HG03469 (cell line): ENCODE measurements at regions not wholly inside any gene's neighbourhood (a gene's known extent, or its start where the extent isn't known, plus 50 kb on each side); places are given as distances from the start of the nearest gene placed in this dataset.
"Not testable (repeated sequence)": the region's sequence is repeated elsewhere in the genome, so short reads cannot be mapped to it uniquely, and the experiment has no call there.

ENCODE experiments used
- ATAC-seq: cut with Tn5 transposase; IDR thresholded peaks from one replicate; pipeline ENCODE4 v1.9.1; 2021; ENCODE audit warnings: mild to moderate bottlenecking, moderate library complexity, moderate number of reproducible peaks; ENCODE audit not compliant: unreplicated experiment

DNA sequence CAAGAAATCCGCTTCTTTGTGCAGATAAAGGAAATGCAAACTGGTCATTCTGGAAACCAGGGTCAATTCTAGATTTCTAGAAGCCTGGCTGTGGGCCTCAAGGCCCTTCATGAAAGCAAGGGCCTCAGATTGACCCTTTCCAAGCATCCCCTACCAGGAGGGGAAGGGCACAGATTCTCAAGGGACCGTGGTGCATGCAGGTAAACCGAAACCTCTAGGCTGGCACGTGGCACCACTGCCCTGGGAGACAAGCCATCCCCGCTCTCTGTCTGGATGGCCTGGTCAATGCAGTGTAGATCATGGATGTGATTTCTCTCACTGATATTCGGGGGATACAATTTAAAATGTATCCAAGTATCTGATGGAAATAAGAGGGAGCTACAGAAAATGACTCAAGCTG, 69.4 kb downstream of the TOMM20 start:
- ATAC-seq: no peak

DNA sequence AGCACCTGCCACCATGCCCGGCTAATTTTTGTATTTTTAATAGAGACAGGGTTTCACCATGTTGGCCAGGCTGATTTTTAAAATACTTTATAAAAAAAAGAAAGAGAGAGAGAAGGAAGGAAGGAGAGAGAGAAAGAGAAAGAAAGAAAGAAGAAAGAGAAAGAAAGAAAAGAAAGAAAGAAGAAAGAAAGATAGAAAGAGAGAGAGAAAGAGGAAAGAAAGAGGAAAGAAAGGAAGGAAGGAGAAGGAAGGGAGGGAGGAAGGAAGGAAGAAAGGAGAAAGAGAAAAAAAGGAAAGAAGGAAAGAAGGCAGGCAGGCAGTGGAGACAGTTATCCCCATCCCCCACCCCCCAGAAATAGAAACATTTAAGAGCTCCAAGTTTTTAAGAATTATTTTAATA, 69.9 kb downstream of the TOMM20 start:
- no peak for ATAC-seq

DNA sequence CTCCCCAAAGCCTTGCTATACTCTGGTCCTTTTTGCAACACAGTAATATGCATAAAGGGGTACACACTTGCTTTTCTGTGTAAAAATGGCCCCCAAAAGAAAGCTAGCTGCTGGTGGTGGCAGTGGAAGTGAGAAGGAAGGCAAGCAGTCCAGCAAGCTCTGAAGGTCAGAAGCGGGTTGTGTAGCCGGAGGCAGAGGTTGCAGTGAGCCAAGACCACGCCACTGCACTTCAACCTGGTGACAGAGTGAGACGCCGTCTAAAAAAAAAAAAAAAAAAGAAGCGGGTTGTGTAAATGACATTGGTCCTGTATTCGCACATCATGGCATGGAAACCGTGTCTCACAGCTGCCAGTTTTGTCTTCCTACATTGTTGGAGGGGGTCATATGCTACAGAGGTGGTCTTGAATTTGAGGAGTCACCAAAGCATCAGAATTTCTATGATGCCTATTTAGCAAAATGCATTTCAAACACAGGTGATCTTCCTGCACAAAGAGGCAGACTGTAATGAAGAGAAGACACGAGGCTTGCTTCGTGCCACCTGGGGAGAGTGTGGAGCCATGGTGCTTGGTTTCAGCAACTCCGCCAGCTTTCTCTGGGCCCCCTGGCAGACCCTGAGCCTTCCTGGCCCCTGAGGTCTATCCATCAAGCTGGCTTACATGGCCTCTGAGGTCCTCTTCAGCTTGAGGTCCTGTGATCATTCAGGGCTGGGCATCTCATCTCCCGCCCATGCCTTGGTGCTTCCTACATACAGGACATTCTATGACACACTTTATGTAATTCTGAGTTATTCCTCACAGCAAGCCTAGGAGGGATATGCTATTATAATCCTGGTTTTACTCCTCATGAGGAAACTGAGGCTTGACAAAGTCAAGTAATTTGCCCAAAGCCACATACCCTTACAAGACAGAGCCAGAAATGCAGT, 71.0 kb downstream of the TOMM20 start:
- ATAC-seq: no peak

DNA sequence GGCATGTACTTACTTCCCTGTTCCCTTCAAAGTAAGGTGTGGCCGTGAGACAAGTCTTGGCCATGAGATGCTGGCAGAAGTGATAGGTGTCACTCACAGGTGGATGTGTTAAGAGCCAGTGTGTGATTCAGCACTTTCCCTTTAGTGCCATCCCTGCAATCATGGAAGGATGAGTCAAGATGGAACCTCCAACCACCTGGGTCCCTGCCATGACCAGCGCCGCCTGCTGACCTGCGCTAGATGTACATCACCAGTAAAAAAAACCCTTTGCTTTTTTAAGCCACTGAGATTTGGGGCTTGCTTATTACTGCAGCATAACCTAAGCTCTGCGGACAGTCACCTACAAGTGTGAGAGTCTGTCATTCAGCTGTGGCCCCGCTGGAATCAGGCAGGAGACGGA, 71.7 kb downstream of the TOMM20 start:
- ATAC-seq: no peak

DNA sequence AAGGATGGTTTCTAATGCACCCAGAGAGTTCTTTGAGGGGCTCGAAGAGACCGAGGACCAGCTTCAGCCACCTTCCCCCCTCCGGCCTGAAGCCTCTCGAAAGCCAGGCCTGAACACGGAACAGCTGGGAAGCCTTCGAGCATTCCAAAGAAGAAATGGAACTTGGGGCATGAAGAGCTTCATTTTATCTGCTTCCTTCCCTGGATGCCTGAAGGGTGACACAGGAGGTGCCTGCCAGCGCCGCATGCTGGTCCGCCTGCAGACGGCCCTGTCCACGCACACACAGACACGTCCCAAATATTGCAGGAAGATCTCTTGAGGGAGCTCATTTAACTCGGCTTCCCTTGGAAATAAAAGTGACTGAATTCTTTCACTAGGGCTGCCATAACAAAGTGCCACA, 73.7 kb downstream of the TOMM20 start:
- no peak for ATAC-seq

DNA sequence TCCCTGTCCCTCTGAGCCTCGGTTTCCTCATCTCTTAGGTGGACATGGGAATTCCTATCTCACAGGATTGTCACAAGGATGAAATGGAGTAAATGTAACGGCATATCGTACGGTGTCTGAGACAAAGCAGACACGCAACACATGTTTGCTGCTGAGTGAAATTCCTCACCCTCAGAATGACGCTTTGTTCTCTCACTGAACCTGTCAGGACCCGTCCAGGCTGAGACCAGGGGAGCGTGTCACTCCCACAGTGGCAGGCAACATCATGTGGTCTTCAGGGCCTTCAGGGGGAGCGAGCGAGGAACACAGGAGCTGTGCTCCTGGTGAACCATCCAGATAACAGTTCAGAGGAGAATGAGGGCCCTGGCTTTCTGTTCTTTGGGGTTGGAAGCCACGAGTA, 74.2 kb downstream of the TOMM20 start:
- no peak for ATAC-seq

DNA sequence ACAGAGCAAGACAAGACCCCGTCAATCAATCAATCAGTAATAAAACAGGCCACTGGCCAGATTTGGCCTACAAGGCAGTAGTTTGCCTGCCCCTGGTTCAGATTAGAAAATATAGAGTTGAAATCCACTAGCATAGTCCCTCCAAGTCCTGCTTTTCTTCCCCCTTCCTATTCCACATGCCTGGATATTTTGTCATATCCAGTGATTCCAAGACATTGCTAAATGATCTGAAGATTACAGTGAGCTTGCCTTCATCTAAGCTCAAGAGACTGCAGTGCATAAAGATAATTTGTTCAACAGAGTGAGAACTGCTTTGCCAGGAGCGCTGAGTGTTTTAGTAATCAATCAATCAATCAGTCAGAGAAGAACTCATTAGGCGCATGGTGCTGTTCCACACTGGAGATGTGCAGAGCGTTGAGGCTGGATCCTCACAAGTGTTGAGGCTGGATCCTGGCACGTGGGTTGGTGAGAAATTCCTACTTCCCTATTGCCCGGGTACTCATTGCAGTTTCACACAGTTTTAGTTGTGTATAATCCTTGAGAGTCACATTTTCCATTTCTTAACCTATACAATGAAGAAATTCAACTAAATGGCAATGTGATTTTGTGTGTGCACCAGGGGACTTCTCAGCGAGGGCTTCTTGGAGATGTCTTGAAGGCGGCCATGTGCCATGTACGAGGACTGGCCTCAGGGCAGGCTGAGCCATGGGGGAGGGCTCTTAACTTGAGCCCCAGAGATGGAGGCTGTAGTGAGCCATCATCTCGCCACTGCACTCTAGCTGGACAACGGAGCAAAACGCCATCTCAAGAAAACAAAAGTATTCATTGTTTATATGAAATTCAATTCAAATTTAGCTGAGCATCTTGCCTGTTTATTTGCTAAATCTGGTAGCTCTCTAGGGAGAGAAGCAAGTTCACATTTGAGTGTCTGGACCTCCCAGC, 76.3 kb downstream of the TOMM20 start:
- no peak for ATAC-seq

DNA sequence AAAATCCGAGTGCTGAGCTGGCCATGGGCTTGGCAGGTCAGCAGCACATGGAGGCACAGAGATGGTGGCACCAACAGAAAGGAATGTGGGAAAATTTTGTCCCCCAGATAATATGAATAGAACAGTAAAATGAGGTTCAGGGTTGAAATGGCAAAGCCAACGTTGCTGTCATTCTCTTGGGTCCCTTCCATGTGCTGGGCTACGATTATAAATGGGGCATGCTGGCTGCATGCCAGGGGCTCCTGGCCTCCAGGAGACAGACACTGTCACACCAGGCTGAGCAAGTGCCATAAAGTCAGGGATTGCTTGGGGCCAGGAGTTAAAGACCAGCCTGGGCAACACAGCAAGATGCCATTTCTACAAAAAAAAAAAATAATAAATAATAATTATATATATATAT, 77.1 kb downstream of the TOMM20 start:
- ATAC-seq: no peak

DNA sequence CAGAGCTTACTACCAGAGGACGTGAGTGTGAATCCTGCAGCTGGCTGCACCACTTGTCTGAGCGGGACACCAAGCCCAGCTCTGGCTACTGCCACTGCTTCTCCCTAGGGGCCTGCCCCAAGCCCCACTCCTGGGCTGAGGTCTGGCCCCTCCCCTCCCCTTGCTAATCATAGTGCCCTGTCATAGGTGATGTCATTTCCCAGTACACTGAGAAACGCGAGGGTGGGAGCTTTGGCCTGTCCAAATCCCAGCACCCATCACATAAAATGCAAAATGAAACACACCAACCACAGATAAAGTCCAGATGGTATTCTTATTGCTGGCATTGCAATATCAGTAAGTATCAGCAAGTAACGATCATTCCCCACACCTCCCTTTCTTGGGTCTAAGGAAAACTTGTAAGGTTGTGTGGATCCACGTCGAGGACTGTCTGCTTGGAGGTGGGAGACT, 77.7 kb downstream of the TOMM20 start:
- no peak for ATAC-seq

DNA sequence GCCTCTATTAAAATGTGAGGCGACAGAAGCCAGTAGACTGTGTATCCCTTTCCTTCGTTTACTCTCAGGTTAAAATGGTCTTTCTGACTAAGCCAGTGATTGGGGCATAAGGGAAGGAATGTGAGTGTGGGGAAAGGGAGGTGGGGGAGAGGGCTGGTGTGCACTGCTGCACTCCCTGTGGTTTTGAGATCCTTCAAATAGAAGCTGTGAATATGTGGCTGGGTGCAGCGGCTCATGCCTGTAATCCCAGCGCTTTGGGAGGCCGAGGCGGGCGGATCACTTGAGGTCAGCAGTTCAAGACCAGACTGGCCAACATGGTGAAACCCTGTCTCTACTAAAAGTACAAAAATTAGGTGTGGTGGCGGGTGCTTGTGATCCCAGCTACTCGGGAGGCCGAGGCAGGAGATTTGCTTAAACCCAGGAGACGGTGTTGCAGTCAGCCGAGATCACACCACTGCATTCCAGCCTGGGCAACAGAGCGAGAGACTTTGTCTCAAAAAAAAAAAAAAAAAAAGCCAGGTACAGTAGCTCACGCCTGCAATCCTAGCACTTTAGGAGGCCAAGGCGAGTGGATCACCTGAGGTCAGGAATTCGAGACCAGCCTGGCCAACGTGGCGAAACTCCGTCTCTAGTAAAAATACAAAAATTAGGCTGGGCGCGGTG, 78.8 kb downstream of the TOMM20 start:
- not testable (repeated sequence) for ATAC-seq

DNA sequence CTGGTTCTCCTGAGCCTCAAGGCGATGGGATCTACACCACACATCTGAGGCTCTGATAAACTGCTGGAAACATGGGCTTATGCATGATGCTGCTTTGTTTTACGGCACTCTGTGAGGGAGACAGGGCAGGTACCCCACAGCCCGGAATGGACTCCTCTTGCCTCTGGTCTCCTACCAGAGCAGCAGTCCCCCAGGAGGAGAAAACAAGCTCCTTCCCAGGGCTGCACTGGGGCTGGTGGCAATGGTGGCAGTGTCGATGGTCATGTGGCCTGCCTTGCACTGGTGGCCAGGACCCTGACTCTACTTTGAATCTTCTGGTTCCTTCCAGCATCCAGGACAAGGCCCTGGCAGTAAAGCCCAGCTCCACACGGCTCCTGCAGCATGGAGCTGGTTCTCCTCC, 79.4 kb downstream of the TOMM20 start:
- ATAC-seq: no peak

DNA sequence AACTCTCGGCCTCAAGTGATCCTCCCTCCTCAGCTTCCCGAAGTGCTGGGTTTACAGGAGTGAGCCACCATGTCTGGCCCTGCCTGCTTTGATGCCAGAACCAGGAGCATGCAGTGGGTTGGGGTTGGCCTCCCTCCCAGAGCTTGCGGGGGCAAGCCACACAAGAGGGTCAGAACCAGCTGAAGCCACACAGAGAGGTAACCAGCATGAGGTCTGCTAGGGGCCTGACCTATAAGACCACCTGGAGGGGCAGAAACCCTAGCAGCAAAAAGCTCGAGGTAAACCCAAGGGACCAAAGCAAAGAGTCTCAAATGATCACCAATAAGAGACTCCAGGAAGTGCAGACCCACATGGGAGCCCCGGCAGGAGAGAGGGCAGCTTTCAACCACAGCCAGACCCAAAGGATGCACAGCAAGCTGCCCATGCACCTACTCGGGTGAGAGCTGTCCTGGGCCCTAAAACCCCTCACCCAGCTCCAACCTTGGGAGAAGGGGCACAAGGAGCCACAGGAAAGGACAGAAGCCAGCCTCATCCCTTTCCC, 81.2 kb downstream of the TOMM20 start:
- ATAC-seq: no peak

DNA sequence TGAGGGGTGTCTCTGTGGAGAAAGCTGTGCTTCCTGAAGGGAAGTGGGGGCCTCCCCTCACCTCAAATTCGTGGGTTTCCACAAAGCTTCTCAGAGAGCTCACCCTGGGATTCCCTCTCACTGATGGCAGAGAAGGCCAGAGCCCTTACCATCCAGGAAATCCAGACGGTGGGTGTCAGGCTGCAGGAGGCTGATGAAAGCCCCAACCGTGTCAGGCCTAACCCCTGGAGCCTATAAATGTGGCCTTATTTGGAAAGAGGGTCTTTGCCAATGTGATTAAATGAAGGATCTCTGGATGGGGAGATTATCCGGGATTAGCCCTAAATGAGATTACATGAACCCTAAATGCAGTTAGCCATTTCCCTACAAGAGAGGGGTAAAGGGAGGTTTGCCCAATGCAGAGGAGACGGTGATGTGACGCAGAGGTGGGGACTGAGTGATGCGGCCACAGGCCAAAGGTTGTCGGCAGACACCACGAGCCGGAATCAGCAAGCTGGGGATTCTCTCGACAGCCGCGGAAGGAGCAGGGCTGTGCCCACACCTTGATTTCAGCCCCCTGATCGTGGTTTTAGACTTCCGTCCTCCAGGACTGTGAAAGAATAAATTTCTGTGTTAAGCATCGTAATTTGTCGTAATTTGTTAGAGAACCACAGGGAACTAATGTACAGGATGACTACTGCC, 82.6 kb downstream of the TOMM20 start:
- no peak for ATAC-seq

DNA sequence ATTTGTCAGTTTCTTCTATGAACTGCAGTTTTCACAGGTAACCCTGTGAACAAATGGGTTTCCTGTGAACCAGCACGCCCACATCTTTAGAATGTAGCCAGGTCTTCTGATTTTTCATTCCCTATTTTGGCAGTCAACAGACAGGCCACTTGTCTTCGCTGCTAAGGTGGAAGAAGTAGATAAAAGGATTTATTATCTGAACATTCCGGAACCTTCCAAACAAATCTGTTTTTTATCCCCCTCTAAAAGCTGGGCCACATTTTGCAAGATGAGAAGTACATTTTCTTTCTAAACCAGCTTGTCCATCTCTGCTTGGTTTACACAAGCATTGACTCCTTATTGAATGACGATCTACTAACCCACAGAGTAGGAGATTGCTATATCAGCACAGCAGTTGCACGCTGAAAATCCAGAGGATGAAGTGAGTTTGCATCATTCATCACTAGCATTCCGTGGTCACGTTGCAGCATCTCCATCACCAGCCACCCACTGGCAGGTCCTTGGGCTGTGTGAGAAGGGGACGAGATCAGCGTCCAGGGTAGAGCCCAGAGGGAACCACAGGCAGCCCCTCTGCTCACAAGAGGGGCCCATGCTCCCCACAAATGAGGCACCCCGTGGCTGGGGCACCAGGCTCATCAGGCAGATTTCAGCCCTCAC, 83.5 kb downstream of the TOMM20 start:
- no peak for ATAC-seq

DNA sequence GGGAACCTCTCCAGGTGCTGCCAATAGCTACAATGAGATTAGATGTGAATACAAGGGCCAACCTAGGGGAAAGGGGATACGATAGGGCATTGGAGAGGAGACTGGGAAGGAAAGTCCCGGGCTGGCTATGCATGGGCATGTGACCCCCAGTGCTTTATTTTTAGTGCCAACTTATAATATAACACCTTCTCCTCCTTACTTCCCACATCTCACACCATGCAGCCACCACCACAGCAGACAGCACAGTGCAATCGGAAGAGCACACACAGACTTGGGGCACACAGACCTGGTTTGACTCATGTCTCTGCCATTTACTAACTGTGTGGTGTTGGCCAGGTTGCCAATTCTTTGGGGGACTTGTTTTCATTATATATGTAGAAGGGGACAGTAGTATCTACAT, 85.4 kb downstream of the TOMM20 start:
- ATAC-seq: no peak

DNA sequence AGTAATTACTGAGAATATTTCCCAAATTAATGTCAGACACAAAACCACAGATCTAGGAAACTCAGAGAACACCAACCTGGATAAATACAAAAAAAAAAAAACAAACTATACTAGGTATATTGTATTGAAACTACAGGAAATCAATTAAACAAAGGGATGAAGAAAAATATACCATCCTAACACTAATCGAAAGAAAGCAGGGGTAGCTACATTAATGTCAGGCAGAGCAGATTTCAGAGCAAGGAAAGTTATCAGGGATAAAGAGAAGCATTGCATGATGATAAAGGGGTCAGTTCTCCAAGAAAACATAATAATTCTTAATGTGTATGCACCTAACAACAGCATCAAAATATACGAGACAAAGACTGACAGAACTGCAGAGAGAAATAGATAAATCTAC, 89.9 kb downstream of the TOMM20 start:
- no peak for ATAC-seq

DNA sequence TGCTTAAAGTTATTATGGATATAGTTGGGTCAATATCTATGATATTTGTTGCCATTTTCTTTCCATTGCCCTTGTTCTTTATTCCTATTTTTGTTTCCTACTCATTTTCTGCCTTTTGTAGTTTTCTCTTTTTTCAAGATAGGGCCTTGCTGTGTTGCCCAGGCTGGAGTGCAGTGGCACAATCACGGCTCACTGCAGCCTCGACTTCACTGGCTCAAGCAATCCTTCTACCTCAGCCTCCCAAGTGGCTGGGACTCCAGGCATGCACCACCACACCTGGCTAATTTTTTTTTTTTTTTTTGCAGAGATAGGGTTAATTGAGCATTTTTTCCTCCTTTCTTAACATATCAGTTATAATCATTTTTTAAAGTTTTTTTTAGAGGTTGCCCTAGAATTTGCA, 92.7 kb downstream of the TOMM20 start:
- no peak for ATAC-seq

DNA sequence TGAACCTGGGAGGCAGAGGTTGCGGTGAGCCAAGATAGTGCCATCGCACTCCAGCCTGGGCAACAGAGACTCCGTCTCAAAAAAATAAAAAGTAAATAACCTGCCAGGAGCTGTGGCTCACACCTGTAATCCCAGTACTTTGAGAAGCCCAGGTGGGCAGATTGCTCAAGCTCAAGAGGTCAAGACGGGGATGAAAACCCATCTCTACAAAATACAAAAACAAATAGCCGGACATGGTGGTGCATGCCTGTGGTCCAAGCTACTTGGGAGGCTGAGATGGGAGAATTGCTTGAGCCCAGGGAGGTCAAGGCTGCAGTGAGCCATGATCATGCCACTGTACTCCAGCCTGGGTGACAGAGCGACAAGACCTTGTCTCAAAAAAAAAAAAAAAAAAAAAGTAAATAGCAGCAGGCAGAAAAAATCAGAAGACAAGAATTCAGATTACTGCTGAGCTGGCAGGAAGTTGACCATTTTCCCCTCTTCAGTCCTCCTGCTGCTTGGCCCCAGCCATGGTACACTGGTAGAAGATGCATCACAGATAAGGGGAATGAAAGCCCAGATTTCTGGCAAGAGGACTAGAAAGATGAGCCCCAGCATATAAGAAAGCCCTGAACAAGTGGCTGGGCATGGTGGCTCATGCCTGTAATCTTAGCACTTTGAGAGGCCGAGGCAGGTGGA, 97.6 kb downstream of the TOMM20 start:
- ATAC-seq: no peak

DNA sequence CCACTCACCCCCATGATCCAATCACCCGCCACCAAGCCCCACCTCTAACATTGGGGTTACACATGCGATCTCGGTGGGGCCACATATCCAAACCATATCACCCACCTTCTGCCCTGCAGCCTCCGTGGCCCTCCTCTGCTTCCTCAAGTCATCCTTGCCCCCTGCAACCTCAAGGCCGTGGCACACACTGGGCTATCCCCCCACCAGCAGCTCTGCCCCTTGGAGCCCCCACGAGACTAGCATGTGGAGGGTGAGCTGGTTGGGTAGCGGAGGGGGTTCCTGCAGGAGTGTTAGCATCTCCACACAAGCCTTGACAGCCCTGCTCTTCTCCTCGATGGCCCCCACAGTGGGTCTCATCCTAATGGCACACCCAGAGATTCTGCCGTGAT, 100.8 kb downstream of the TOMM20 start:
- ATAC-seq: no peak
